HG02678 (cell line): ENCODE measurements at regions not wholly inside any gene's neighbourhood (a gene's known extent, or its start where the extent isn't known, plus 50 kb on each side); places are given as distances from the start of the nearest gene placed in this dataset.

Experiments
- ATAC-seq: cut with Tn5 transposase; IDR thresholded peaks from one replicate; pipeline ENCODE4 v1.9.1; 2021; ENCODE audit warnings: mild to moderate bottlenecking, moderate library complexity; ENCODE audit not compliant: unreplicated experiment

DNA sequence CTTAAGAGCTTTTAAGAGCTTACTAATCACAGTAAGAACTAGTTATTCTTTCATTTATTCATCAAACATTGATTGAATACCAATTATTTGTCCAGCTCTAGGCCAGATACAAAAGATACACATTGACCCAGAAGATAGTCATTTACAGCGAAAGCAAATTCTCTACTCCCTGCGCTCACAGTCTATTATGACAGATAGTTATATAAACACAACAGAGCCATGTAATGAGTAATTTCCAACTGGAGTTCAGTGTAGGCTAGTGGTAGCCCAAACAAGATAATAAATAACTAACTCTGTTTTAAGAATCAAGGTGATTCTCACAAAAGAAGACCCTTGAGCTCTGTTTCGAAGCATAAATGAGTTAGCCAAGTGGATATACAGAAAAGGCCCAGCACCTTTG is 397.8 kb upstream of the TLE4 start:
- no peak for ATAC-seq

DNA sequence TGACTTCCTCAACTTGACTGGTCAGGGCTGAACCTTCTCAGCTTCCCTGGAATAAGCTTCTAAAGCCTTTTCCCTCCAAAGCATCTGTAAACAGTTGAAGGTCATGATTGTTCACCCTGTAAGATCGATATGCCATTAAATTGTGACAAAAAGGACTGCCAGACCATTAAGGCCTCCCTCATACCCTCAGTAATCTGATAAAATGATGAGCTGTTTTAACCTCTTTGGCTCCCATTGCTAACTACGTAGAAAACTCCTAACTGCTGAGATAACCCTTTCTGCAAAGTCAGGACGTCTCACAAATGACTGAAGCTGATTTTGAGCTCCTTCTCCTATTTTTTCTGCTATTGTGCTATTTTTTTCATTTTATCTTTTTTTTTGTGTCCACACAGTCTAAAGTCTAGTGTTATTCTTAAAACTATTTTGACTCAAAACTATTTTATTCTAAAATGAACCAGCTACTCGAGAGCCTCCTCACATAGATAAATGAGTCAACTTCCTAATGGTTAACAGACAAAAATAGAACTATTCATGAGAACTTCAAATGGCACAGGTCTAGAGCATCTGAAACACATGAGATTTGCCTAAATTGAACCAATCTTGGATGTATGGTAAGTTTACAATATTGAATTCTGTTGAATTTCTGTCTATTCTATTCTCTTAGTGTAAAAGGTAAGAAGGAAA is 395.6 kb upstream of the TLE4 start:
- ATAC-seq: no peak

DNA sequence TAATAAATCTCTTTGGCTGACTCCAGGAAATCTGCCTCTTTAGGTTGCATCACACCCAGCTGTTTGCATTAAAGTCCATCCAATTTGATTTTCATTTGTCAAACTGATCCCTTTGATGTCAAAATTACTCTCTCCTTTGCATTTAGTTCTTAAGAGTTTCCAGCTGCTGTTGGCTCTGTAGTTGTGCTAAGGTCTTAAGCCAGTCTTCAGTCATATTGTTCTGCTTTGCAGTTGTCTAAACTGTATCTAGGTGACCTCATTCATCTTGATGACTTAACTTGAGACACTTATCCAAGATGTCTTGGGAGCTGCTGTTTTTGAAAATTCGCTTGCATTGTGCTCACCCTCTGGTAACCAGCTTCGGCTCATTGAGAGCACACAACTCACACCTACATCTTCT is 386.9 kb upstream of the TLE4 start:
- no peak for ATAC-seq

DNA sequence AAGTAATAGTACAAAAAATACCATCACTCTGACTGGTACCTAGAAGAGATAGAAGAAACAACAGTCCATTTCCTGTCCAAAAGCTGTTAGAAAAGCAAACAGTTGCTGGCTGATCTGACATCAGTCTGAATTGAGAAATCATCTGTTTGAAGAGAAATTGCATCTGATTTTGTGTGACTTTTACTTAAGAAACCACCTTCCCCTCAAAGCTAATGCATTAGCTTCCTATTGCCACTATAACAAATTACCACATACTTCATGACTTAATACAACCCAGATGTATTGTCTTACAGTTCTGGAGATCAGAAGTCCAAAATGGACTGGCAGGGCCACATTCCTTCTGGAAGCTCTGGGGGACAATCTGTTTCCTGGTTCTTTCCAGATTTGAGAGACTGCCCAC is 385.9 kb upstream of the TLE4 start:
- ATAC-seq: no peak

DNA sequence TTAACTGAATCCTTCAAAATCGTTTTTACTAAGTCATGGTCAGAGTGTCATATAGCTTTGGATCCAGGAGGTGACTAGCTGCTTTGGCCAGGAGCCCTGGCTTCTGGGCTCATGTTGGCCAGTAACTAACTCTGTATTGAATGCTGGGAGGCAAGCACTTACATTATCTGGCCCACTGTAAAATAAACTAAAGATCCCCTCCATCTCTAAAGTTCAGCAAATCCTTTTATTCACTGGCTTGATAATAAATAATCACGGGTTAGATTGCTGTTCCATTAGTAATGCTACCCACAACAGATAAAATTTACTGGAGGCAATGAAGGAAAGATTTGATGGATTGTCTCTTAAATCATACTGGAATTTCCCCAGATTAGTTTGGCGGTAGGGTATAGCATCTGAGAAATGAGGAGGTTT is 382.2 kb upstream of the TLE4 start:
- no peak for ATAC-seq

DNA sequence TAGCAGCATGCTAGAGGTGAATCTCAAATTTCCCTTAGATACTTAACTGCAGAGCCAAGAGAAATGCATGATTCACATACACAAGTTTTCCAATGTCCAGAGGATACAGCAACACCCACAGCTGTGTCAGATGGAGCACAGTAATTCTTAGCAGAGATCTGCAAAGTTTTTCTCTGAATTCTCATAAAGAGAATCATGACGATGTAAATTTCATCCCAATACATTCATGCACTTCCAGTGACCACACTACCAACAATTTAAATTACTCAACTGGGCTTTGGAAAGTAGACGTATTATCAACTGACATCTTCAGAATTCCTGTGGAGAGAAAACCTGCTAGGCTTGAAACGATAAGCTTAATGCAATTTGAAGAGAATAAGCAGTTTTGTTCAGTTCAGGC is 378.8 kb upstream of the TLE4 start:
- ATAC-seq: no peak

DNA sequence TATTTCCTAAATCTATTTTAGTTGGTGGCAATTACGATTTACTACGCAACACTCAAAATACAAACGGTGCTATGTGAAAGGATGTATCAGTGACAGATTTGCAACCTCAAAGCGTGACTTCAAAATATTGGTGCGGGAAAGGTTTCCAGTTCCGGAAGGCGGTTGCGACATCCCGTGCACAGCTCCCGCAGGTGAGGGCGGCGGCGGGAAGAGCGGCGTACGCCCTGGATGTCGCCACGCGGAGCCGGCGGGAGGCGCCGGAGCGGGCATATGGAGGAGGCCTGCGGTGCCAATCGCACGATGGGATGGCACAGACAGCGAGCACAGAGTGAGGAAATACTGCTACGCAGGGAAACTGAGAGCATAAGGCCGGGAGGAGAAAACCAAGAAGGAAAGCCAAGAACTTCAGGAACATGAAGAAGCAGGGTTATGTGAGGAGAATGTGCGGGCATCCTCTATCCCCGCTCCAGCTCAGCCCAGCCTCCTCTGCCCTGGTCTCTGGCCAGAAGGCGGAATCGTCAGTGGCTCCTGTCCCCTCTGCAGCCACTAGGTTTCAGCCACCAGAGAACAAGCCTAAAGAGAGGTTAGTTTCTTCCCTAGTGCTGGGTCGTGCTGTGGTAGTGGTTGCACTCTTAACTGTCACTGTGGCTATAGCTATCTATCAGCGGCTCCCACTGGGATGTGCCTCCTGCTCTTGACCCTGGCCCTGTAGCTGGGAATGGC is 378.1 kb upstream of the TLE4 start:
- no peak for ATAC-seq

DNA sequence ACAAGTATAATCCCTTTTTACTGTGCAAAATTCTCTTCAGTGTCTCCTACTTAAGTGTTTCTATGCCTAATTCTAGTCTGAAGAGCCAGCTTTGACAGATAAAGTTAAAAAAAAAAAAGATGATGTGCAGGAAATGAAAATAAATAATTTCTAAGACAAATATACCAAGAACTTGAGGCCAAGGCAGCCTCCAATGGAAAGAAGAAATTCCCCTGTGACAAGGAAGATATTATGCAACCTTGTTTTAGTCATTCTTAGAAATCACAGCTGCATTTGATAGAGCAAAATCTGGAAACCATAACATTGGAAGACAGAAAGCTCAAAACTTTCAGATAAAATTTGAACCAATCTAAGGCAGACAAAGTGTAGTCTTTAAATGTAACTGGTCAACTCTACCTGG is 375.9 kb upstream of the TLE4 start:
- ATAC-seq: no peak

DNA sequence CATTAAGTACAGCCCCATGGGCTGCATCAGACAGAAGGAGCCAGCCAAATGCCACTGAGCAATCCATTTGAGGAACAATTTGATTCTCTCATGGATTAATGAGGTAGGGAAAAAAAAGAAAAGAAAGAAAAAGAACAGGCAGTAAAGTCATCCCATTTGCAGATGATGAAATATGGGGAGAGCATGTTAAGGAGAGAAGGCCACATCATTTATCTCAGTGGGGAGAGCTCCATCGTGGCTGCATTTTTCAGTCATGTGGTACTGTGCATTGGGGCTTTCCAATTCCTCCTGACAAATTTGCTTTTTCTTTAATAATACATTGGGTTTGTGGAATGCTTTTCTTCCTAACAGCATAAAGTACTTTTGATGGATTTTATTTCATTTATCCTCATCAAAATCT is 375.2 kb upstream of the TLE4 start:
- ATAC-seq: no peak

DNA sequence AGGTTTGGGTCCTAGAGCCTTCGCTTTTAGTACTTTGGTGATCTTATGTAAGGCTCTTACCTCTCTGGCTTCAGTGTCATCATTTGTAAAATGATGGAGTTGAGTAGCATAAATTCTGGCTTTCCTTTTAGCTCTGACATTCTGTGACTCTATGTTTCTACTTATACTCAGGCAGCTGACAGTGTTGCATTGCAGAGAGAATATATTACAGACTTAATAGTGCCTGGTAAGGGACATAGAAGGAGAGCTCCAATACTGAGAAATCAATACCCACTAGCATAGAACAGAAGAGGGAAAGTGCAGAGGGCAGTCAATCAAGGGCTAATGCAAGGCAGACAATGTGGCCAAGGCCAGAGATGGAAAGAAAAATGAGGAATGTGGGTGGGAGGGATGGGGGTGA is 371.4 kb upstream of the TLE4 start:
- no peak for ATAC-seq

DNA sequence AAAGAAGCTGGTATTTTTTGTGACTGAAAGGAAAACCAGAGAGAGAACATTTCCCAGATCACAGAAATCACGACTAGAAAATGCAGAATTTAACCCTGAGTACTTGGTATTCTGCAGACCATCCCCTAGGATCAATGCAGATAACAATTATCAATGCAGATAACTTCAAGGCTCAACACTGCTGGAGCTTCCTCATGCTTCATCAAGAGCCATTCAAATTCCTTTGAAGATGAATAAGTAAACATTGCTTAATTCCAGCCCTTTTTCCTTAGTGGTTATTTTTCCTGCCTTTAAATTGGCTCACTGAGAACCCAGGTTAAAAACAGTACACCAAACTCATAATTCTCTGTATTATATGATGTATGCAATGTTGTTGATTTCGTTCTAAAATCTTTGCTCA is 370.1 kb upstream of the TLE4 start:
- no peak for ATAC-seq

DNA sequence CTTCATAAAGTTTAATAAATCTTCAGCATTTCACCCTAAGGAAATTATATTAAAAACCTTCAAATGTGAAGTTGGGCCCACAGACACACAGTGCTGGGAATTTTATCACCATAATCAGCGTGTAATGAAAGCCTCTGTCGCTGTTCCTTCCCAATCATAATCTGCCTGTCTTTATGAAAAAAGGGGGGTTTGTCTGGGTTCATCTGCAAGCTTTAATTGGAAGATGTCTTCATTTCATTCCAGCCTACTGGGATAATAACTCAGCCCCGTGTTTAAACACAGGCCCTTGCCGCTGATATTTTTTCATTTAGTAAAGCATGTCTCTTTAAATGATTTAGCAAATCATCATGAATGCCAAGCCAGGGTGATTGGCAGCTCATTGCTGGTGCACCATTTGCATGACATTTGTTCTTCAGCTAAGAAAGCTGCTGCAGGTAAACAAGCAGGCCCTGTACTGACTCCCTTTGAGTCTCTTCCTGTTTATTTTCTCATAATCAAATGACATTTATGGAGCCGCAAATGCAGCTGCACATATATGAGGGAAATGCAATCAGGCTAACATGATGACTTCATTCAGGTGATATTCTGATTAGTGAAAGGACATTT is 362.9 kb upstream of the TLE4 start:
- no peak for ATAC-seq

DNA sequence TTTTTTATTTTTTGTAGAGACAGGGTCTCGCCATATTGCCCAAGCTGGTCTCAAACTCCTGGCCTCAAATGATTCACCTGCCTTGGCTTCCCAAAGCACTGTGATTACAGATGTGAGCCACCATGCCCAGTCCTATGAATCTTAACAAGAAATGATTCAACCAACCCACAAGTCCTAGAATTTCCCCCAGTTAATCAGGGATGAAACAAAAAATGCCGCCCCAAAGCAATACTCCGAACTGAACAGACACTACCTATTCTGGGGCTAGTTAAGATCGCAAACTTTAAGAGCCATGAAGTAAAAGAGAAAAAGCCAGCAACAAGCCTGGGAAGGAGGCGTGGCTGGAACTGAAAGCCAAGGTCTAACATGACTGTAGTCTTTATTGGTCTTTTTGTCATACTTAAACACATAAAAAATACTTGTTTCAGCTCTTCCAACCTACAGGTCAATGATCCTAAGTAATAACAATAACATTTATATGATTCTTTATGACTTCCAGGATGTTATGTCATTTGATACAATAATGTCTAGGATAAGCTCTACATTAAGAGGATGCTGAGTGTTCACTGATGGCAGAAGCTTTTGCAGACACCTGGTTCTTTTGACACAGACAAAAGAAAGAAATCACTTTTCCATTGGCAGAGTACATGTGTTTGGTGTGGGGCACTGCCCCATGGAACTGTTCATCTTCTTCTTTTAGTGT is 361.1 kb upstream of the TLE4 start:
- no peak for ATAC-seq

DNA sequence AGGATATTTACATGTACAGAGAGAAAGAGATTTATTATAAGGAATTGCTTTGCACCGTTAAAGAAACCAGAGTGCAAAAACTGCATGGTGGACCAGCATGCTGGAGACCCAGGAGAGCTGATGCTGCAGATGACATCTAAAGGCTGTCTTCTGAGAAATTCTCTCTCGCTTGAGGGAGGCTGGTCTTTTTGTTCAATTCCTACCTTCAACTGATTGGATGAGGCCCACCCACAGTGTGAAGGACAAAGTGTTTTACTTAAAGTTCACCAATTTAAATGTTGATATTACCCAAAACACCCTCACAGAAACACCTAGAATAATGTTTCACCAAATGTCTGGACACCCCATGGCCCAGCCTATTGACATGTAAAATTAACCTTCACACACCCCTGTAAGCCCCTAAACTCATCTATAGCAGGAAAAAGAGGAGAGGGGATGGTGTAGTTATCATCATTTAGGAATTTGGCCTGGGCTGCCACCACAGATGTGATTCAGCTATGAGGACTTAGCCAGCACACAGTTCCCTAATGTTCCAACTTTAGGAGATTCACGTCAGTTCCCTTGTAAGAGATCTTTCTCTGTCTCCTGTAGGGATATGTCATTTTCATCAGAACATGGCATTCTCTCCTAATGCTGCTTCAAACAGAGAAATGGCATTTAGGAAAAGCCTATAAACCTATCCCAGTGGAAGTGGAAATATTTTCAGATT is 358.2 kb upstream of the TLE4 start:
- no peak for ATAC-seq

DNA sequence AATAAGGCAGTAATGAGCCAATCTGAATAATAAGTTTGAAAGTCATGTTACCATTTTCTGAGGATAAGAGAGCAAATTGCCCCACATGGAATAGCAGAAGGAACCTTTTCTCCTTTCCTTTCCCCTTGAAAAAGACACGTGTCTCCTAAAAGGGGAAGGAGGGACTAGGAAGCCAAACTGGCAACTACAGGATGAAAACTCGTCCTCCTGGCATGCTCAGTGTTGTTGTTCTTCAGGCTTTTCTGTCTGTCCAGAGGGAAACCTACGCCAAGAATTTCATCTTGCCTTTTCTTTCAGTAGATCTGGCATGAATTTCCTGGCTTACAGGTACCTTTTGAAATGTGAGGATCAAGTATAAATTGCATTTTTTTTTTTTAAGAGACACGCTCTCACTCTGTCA is 355.9 kb upstream of the TLE4 start:
- no peak for ATAC-seq

DNA sequence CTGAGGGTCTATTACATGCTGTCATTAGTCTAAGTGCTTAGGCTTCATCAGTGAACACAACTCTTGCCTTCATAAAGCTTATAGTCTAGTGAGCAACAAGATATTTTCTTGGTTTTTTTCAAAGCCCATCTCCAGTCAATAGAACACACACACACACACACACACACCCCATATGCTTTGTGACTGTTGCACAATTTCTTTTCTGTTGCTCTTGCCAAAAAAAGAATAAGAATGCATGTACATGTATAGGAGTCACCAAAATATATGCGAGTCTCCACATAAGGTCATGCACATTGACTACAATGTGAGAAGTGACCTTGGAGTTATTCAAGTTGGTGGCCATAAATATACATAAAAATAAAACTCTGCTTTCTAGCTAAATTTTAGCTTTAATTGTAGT is 351.5 kb upstream of the TLE4 start:
- no peak for ATAC-seq

DNA sequence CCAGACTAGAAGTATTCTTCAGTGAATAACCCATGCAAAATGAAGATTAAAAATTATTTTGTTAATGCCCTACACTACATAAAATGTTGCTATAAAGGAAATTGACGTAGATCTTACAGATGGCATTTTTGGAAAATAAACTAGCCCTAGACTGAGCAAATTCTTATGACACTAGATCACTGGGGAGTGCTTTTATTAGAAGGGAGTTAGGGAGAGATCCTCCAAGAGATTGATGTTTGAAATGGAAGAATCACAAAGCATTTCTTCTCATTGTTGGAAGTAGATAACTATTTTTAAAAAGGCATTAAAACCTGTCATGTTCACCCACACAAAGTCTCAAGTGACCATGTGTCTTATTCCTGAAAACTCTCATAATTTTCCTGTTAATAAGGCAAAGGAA is 351.1 kb upstream of the TLE4 start:
- no peak for ATAC-seq

DNA sequence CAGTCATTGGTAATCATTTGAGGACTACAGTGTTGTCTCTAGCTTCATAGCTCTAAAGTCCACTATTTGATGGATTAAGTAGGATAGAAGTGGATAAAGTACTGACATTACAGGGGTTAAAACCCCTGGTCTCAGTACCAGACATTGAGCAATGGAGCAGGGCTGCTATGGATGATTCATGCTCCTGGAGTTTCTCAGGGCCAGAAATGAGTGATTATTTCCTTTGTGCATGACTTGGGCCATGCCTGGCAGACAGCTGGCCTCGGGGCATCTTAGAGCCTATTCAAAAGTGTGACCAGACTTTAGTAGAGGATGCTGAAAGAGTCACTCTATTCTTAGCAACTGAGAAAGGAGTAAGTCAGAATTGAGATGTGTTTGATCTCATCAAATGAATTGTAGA is 350.7 kb upstream of the TLE4 start:
- no peak for ATAC-seq

DNA sequence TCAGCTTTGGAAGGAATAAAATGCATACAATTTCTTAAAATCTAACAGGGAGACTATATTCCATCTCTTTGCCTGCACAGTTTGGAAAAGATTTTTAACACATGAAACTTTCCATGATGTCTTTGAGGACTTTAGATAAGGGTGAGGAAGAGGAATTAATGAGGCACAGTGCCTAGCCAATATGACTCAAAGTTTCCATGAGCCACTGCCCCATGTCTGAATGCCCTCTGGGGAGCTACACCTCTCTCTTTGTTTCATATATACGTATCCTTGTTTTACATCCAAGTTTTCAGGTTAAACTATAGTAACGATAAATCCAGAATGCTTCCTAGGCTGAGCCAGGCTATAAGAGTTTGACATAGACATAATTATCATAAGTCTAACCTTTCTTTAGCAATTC is 349.3 kb upstream of the TLE4 start:
- no peak for ATAC-seq

DNA sequence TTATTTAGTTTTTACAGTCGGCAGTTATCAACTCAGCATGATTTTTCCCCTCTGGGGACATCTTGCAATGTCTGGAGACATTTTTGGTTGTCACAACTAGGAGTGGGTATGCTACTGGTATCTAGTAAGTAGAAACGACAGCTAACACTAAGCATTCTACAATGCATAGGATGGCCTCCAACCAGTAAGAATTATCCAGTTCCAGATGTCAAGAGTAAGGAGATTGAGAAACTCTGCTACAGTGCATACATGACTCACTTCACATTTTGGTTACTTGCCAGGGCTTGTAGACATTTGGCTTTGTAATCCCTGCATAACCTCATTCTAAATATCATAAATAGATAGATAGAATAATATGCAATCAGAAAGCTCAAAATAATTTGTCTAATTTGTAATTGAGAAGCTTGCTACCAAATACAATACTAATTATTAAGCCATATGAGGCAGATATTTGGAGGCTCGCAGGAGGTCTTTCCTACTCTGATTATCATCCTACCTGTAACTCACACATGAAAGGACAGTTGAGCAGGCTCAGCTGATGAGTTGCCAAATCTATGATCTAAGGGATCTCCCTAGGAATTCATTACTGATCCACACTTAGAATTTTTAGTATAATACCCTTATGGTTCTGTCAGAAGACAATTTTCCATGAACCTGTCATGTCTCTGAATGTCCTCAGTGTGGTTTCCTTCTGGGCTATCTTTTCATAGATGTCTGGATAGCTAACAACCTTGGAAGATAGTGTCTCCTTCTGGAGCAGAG is 346.9 kb upstream of the TLE4 start:
- no peak for ATAC-seq

DNA sequence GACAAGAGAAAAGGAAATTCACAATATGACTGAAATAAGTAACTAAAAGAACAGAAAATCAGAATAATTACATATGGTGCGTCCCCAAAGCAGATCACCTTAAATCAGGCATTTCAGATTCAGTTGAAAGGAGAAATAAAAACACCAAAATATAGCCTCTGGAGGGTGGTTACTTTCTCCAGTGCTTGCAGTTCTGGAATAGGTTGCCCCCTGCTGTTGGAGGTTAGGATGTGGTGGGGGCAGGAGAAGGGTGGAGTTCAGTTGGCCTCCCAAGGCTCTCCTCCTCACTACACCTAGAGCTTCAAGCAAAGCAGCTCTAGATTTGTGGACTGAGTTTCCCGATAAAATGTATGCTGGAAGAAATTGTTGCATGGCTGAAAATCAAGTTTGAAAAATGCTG is 338.2 kb upstream of the TLE4 start:
- ATAC-seq: no peak
